Testis (tissue), 2 donors: ENCODE measurements at regions not wholly inside any gene's neighbourhood (a gene's known extent, or its start where the extent isn't known, plus 50 kb on each side); places are given as distances from the start of the nearest gene placed in this dataset.

Experiments used
- POLR2A ChIP-seq: fragments of 450-650 bp; IDR thresholded peaks from one replicate; pipeline ENCODE4 v1.6.1; 2017; ENCODE audit warnings: antibody characterized with exemption, mild to moderate bottlenecking, moderate library complexity
- TF ChIP-seq, protein P1 (sequence below), 3 experiments: fragments of 450-650 bp in 2 of 3; fragments of 200-600 bp in 1 of 3; sonication (generic) in 1 of 3; IDR thresholded peaks; one replicate each; pipeline ENCODE4 v1.5.1; 2016 to 2019; ENCODE audit warnings: antibody characterized with exemption in 3 of 3, mild to moderate bottlenecking in 2 of 3, moderate library complexity in 1 of 3

DNA sequence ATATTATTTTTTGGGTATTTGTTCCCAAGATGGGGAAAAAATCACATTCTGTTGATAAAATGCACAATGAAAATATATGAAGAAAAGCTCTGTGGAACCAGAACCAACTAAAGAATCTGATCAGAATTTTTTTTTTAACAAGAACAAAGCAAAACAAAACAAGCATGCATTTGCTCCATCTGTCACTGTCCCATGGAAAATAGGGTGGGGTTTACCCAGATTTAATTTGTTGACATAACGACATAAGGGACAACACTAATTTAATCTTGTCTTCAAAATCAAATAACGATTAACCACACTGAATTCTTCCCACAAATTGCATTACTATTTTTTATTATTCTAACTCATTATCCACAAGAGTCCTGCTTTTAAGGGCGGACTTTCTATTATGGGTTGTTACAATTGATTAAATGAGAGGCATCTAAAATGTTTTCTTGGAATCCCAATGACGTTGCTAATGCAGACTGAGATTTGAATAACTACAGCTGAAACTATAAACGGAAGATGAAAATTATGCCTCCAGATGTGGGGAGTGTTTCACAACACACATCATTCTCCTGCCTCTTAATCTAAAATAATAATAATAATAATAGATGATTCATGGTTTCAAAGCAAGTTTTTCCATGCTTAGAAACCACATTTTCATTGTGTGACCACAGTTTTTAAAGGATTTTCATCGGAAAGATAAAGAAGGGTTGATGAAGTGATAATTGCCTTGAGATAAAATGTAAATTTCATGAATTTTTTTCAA, 307.0 kb upstream of the CPEB2 start:
- no peak for TF ChIP-seq POLR2A
- TF ChIP-seq, protein P1, sequence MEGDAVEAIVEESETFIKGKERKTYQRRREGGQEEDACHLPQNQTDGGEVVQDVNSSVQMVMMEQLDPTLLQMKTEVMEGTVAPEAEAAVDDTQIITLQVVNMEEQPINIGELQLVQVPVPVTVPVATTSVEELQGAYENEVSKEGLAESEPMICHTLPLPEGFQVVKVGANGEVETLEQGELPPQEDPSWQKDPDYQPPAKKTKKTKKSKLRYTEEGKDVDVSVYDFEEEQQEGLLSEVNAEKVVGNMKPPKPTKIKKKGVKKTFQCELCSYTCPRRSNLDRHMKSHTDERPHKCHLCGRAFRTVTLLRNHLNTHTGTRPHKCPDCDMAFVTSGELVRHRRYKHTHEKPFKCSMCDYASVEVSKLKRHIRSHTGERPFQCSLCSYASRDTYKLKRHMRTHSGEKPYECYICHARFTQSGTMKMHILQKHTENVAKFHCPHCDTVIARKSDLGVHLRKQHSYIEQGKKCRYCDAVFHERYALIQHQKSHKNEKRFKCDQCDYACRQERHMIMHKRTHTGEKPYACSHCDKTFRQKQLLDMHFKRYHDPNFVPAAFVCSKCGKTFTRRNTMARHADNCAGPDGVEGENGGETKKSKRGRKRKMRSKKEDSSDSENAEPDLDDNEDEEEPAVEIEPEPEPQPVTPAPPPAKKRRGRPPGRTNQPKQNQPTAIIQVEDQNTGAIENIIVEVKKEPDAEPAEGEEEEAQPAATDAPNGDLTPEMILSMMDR (IDR thresholded peaks at IDR 0.05) = no peak
